HG02759 (cell line): ENCODE measurements at regions not wholly inside any gene's neighbourhood (a gene's known extent, or its start where the extent isn't known, plus 50 kb on each side); places are given as distances from the start of the nearest gene placed in this dataset.
"Not testable (repeated sequence)": the region's sequence is repeated elsewhere in the genome, so short reads cannot be mapped to it uniquely, and the experiment has no call there.

Experiments
- ATAC-seq: cut with Tn5 transposase; IDR thresholded peaks from one replicate; pipeline ENCODE4 v1.9.1; 2021; ENCODE audit warnings: mild to moderate bottlenecking, moderate library complexity; ENCODE audit not compliant: unreplicated experiment

DNA sequence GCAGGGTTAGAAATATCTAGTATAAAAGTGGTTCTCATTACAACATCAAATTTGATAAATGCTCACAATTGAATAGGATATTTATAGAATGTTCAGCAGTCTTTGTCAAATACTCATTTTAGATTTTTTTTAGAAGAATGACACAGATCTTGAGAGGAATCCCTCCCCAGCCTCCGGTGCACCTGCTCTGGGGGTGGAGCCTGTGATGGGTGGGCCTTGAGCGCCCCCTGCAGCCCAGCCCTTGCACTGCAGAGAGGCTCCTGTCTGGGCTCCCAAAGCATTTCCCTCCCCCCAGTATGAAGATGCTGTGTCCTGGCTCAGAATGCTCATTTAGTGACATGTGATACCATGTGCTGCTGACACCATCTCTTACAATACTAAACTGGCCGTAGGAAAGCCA is 792.3 kb downstream of the TMEM121 start:
- no peak for ATAC-seq

DNA sequence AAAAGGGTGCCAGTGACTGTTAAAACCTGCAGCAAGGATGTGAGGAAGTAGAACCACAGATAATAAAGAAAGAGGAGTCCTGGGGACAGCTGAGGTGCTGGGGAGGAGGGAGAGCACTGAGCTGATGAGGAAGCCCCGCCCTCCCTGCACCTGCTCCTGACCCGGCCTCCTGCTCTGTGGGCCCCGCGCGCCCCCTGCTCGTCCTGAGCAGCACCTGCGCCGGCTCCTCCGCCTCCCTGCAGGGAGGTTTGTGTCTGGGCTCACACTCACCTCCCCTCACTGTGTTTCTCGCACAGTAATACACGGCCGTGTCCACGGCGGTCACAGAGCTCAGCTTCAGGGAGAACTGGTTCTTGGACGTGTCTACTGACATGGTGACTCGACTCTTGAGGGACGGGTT is 797.6 kb downstream of the TMEM121 start:
- ATAC-seq = not testable (repeated sequence)

DNA sequence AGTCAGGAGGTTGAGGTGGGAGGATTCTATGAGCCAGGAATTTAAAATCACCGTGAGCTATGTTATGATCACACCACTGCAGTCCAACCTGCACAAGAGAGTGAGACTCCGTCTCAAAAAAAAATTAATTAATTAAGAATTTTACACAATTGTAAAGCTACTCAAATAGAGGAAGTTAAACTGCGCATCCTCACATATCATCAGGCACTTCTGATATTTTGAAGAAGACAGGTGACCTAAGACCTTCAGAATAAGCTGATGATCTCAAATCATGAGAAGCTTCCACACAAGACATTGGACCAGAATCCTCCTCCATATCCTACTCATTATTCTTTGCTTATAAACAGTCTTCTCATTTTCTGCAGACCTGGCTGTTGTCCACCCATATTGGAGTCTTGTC is 800.9 kb downstream of the TMEM121 start:
- ATAC-seq = no peak

DNA sequence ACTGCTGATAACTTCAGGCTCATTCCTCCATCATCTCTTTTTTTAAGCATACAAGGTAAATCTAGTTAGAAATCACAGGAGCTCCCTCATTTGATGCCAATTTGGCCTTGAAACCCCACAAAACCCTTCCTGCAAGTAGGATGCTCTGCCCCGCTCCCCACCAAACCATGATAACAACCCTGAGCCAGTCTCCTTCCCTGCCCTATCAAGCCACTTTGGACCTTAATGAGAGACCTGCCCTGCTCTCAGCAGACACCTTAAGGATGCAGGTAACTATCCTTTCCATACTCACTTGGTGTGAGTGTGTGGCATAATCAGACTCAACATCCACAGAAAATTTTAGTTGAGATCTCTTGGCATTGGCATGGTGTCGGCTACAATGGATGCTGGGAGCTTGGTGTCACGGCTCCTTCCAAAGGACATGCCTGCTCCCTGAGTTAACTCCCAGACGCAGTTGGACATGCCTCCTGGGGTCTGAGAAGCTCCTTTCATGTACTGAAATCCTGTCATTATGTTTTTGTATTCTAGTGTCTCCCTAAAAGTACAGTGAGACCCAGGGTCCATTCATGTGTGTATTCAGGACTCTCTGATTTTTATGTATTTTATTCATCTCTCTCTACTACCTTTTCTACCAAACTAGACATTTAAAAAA is 801.4 kb downstream of the TMEM121 start:
- not testable (repeated sequence) for ATAC-seq

DNA sequence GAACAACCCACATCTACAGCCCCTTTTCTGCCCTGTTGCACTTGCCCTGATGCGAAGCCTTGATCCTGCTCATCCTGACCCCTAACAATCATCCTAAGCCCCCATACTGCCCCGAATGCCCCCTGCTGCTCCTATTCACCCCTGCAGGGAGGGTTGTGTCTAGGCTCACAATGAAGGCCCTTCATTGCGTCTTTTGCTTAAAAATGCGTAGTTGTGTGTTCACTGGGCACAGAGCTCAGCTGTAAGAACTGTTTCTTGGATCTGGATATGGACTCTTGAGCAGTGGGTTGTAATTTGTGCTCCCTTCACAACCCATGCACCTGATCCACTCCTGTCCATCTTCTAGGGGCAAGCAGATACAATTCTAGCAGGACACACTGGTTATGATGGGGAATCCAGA is 802.9 kb downstream of the TMEM121 start:
- ATAC-seq = not testable (repeated sequence)

DNA sequence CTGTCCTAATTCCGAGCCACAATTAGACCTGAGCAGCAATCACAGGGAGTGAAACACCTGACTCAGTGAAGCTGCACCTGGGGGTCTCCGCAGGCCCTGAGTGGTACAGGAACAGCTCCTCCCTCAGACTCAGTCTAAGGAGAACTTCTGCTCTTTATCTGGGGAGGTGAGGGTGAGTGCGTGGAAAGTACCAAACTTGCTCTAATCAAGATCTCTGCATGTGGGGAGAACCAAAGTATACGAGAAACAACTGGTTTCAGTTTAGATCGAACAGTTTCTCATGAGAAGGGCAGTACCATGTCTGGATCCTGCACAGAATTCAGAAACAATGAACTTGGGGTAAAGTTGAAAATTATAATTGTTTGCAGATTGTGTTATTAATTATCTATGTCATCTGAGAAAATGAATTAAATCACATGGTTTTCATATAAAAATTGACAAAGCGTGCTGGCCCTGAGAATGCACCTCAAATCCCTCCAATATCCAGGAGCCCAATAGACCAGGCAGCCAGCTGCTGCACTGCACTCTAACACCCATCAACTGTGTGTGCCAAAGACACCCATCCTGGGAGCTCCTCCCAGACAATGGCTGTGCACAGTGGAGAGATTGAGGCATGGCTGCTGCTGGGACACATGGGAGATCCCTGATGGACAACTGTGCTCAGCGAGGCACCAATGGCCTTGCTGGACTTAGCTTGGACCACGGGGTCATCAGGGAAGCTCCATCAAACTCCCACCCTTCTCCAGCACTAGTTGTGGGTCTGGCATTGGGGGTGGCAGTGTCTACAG is 803.8 kb downstream of the TMEM121 start:
- ATAC-seq = not testable (repeated sequence)

DNA sequence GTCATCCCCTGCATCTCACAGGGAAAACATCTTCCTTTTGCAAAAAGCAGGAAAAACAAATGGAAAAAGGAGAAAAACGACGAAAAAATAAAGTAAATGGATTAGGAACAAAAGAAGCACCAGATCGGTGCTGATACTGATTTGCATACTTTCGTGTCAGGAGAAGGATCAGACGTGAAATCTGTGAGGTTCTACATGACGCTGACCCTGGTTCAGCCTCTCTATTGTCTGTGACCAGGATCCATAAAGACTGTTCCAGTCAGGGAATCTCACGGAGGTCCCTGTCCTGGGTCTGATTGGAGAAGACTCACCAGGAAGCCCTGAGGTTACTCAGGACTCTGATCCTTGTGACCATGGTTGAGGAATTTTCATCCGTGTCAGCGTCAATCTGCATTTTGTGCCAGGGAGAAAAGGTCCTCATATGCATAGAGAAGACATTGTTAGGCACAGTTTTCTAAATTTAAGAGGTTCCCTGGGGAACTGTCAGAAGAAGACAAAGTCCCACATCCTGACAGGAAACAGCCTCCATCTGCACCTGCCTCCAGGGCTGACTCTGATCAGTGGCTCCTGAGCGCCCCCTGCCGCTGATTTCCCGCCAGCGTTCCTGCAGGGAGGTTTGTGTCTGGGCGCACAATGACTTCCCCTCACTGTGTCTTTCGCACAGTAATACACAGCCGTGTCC is 808.2 kb downstream of the TMEM121 start:
- not testable (repeated sequence) for ATAC-seq

DNA sequence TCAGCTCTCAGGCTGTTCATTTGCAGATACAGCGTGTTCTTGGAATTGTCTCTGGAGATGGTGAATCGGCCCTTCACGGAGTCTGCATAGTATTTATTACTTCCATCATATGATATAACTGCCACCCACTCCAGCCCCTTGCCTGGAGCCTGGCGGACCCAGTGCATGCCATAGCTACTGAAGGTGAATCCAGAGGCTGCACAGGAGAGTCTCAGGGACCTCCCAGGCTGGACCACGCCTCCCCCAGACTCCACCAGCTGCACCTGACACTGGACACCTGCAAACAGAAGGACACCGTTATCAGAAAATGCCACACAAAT is 808.7 kb downstream of the TMEM121 start:
- not testable (repeated sequence) for ATAC-seq

DNA sequence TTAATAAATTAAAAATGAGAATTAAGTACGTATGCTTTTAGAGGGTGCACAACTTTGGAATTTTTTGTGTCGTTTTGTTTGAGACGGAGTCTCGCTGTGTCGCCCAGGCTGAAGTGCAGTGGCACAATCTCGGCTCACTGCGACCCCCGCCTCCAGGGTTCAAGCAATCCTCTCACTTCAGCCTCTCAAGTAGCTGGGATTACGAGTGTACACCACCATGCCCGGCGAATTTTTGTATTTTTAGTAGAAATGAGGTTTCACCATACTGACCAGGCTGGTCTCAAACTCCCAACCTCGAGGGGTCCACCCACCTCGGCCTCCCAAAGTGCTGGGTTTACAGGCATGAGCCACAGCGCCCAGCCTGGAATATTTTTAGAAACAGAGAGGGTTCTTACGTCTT is 812.4 kb downstream of the TMEM121 start:
- ATAC-seq = not testable (repeated sequence)

DNA sequence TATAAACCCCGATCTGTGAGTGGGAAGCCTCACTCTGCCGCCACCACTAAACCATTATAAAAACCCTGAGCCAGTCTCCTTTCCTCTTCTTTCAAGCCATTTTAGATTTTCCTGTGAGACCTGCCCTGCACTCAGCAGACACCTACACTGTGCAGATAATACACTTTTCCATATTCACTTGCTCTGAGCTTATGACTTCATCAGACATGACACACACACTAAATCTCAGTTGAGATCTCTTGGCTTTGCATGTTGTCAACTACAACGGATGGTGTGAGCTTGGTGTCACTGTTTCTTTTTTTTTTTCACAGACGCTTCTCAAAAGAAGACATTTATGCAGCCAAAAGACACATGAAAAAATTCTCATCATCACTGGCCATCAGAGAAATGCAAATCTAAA is 814.3 kb downstream of the TMEM121 start:
- ATAC-seq = not testable (repeated sequence)

DNA sequence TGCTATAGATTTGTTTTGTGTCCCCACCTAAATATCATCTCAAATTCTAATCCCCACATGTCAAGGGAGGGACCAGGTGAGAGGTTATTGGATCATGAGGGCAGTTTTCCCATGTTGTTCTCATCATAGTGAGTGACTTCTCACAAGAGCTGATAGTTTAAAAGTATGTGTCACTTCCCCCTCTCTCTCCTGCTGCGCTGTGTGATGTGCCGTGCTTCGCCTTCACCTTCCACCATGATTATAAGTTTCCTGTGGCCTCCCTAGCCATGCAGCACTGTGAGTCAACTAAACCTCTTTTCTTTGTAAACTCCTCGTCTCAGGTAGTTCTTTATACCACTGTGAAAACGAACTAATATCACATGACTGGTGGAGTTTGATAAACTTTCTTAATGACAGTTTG is 814.8 kb downstream of the TMEM121 start:
- ATAC-seq = not testable (repeated sequence)

DNA sequence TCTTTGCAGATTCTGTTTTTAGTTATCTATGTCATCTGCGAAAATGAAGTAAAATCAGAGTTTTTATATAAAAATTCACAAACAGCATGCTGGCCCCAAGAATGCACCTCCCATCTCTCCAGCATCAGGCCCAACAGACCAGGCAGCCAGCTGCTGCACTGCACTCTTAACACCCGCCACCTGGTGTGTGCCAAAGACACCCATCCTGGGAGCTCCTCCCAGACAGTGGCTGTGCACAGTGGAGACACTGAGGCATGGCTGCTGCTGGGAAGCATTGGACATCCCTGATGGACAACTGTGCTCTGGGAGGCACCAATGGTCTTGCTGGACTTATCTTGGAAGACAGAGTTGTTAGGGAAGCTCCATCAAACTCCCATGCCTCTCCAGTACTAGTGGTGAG is 817.2 kb downstream of the TMEM121 start:
- no peak for ATAC-seq

DNA sequence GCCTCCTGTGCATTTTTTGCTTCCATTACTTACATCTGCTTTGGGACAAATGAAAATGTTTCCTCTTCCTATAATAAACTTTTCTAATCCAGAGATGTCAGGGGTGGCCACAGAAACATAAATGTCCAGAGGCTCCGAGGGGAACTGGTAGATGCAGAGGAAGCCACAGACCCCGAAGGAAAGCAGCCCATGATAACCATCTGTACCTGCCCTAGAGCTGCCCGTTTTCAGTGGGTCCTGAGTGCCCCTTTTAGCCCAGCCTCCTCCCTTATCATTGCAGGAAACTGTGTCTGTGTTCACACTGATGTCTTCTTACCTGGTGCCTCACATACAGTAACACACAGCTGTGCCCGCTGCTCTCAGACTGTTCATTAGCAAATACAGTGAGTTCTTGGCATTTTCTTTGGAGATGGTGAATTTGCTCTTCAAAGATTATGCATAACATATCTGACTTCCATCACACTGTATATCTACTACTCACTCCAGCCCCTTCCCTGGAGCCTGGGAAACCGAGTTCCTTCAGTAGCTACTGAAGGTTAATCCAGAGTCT is 817.8 kb downstream of the TMEM121 start:
- not testable (repeated sequence) for ATAC-seq

DNA sequence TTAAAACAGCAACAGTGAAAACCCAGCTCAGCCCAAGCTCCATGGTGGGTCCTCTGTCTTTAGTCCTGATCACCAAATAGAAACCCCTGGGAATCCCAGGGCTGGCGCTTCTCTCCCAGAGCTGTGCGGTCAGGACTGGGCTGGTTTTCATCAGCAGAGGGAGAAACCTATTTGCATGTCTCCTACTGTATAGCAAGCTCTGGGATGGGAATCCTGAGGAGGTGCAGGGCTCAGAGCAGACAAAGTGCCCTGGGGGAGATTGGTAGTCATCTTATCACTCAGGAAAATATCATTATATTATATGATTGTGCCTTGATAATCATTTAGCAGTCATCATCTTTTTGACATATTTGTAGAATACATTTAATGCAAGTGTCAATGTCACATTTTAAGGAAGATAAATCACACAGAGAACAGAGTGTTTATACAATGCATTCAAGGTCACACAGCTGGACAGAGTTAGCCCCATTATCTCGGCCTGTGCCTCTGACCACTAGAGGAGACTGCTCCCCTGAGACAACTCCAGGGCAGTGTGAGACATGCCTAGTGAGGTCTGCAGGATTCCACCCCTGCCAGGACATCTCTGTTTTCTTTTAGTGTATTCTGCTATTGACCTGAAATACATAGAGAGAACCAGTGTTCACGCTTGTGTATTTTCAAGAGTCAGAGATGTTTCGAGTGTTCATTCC is 818.6 kb downstream of the TMEM121 start:
- not testable (repeated sequence) for ATAC-seq

DNA sequence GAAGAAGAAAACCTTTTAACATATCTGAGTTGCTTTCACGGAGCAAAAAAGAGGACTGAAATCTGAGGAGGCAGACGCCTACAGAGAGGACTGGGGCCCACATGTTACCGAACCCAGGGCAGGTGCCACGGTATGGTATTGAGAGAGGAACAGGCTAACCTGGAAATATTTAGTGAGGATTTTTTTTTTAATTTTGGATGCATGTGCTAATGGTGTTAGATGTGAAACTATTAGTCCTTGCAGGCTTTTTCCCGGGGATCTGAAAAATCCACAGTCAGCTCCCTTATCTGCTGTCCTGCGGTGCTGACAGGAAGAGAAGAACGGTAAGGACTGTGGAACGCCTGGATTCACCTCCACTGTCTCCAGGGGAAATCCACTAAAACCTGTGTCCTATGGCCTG is 819.7 kb downstream of the TMEM121 start:
- no peak for ATAC-seq

DNA sequence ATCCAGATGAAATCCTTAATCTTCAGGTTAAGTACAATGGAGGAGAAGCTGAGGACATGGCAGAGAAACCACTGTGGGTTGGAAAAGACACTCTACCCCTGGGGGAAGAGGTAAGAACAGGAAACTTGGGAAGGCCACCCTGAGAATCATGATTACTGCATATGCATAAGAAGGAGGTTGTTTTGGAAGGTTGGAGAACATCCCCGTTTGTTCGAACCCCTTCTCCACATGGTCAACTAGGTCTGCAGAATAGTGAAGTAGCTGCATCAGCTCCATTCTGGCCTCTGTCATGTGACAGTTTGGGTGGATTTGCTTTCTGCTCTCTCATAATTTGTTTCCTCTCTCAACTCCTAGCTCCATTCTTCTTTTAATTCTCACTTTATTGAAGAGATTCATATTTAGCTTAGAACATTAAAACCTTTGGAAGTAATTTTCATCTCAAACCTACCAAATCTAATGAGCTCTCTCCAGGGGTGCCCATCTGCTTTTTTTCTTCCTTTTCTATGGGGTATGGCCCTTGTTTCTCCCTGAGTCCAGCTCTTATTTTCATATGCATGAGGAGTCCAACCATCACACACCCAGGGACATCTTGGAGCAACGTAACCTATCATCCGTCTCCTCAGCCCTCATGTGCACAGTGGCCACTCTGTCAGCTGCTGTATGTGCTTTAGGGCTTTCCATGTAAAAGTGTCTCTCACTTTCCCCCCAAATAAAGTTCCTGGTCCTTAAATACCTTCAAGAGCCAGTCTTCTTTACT is 820.3 kb downstream of the TMEM121 start:
- no peak for ATAC-seq

DNA sequence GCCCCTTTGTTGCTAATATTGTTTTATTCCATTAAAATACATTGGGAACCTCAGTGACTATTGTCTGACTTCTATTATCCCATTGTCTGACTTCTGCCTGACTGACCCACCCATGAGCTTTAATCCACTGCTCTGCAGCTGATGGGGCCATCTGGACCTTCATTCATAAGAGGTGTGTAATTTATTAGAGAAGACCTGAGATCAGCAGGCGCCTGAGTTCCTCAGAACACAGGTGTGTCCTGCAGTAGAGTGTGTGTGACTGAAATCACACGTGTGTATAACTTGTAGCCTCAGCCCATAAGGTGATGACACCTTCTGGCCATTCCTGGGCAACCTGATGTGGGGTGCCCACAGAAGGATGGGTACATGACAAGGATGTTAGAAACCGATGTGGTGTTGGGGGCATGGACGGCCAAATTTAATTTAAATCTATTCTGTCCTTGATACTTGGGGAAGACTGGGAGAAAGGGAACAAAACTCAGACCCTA is 821.0 kb downstream of the TMEM121 start:
- ATAC-seq = no peak

DNA sequence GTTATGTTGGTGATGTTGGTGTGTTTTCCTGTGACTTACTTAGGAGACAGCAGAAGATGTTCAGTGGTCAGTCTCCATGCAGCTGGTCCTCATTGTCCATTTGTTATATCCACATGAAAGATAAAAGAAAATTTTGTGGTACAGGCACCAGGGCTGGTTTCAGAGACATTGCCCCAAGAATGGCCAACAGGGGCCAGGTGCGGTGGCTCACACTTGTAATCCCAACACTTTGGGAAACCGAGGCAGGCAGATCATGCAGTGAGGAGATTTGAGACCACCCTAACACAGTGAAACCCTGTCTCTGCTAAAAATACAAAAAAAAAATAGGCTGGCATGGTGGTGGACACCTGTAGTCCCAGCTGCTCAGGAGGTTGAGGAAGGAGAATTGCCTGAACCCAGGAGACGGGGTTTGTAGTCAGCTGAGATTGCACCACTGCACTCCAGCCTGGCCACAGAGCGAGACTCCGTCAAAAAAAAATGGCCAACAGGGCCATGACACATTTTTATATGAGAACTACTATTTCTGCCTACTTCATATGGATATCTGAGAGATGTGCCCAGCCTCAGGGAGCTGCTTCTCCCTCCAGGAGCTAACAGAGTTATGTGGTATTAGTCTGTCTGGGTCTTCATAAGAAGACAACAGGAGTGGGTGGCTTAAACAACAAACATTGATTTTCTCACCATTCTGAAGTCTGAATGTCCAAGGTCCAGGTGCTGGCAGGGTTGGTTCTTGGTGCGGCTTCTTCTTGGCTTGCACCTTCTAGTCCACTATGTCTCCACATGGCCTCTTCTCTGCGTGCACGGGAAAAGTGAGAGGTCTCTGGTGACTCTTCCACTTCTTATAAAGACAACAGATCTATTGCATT is 821.7 kb downstream of the TMEM121 start:
- no peak for ATAC-seq

DNA sequence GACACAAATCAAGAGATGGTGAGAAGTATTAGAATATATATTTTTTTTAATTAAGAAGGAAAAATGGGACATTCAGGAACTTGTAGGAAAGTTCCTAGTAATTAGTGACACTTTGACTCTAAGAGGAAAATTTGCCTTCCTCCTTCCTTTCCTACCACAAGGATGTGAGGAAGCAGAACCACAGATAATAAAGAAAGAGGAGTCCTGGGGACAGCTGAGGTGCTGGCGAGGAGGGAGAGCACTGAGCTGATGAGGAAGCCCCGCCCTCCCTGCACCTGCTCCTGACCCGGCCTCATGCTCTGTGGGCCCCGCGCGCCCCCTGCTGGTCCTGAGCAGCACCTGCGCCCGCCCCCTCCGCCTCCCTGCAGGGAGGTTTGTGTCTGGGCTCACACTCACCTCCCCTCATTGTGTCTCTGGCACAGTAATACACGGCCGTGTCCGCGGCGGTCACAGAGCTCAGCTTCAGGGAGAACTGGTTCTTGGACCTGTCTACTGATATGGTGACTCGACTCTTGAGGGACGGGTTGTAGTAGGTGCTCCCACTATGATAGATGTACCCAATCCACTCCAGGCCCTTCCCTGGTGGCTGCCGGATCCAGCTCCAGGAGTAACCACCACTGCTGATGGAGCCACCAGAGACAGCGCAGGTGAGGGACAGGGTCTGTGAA is 822.6 kb downstream of the TMEM121 start:
- ATAC-seq = not testable (repeated sequence)
